ENCODE measurements at regions not wholly inside any gene's neighbourhood (a gene's known extent, or its start where the extent isn't known, plus 50 kb on each side); places are given as distances from the start of the nearest gene placed in this dataset.

- no peak overlapping the region for H3K9ac ChIP-seq (ENCODE audit: control insufficient read depth, extremely low read depth, insufficient read depth, low read length)
- H3K4me2 ChIP-seq (ENCODE audit: control insufficient read depth, extremely low read depth, insufficient read depth, low read depth, low read length), result no peak overlapping the region
- H2AFZ ChIP-seq (ENCODE audit: control insufficient read depth, low read length), result peak overlapping the region; percentile 55
- dilution Hi-C loops (cut with MboI; ENCODE audit: extremely low pct_ligation_motif_present, low sequenced_read_pairs), result no loop called here
- TF ChIP-seq EZH2 (IDR thresholded peaks at IDR 0.05; ENCODE audit: low read length), result no peak
- no peak for TF ChIP-seq CTCF (optimal IDR thresholded peaks at IDR 0.05 in 1 of 3, IDR thresholded peaks at IDR 0.05 in 1 of 3, conservative IDR thresholded peaks at IDR 0.05 in 1 of 3; ENCODE audit: extremely low read depth in 1 of 3, insufficient read depth in 2 of 3, low read length in 3 of 3)
- FAIRE-seq, result peak; percentile 71
- no peaks in the 10 kb centered on the region for H4K20me1 ChIP-seq (ENCODE audit: control insufficient read depth, extremely low read depth, insufficient read depth, low read length)
- H3K9me1 ChIP-seq (ENCODE audit: control insufficient read depth, extremely low read depth, insufficient read depth, low read length), result no peaks in the 10 kb centered on the region
- H3K79me2 ChIP-seq (ENCODE audit: control insufficient read depth, insufficient read depth, low read length), result no peaks in the 10 kb centered on the region
- DNase-seq (ENCODE audit: low read depth, low spot score), result no peak
- H3K4me1 ChIP-seq (ENCODE audit: control insufficient read depth, extremely low read depth, insufficient read depth, low read length), result peaks cover 5% of the 10 kb centered on the region
- no peaks in the 10 kb centered on the region for H3K9me3 ChIP-seq (ENCODE audit: control insufficient read depth, low read depth, low read length)
- H3K36me3 ChIP-seq (ENCODE audit: control insufficient read depth in 2 of 2, extremely low read depth in 1 of 2, insufficient read depth in 2 of 2, low read length in 2 of 2), result no peaks in the 10 kb centered on the region
- no peak overlapping the region for H3K27ac ChIP-seq (ENCODE audit: control insufficient read depth, insufficient read depth, low read length)
- H3K4me3 ChIP-seq (ENCODE audit: control insufficient read depth in 2 of 3, extremely low read depth in 1 of 3, insufficient read depth in 2 of 3, low read depth in 1 of 3, low read length in 3 of 3), result no peak overlapping the region
- no peaks in the 10 kb centered on the region for H3K27me3 ChIP-seq (ENCODE audit: control insufficient read depth, extremely low read depth, insufficient read depth, low read length)
Observed at GRCh38 chr10:21349912-21350286, 175.6 kb downstream of the SKIDA1 start.

GRCh38 chr10:21347785-21348170 lies 177.7 kb downstream of the SKIDA1 start:
- H4K20me1 ChIP-seq (ENCODE audit: control insufficient read depth, extremely low read depth, insufficient read depth, low read length), result no peaks in the 10 kb centered on the region

More at GRCh38 chr10:21347785-21348170, 177.7 kb downstream of the SKIDA1 start:
- H3K36me3 ChIP-seq (ENCODE audit: control insufficient read depth in 2 of 2, extremely low read depth in 1 of 2, insufficient read depth in 2 of 2, low read length in 2 of 2), result no peaks in the 10 kb centered on the region
- TF ChIP-seq CTCF (optimal IDR thresholded peaks at IDR 0.05 in 1 of 3, IDR thresholded peaks at IDR 0.05 in 1 of 3, conservative IDR thresholded peaks at IDR 0.05 in 1 of 3; ENCODE audit: extremely low read depth in 1 of 3, insufficient read depth in 2 of 3, low read length in 3 of 3), result no peak
- no peak for TF ChIP-seq EZH2 (IDR thresholded peaks at IDR 0.05; ENCODE audit: low read length)
- DNase-seq (ENCODE audit: low read depth, low spot score) (no peak), FAIRE-seq (no peak)
- no peak overlapping the region for H3K9ac ChIP-seq (ENCODE audit: control insufficient read depth, extremely low read depth, insufficient read depth, low read length)
- peaks cover 5% of the 10 kb centered on the region for H3K4me1 ChIP-seq (ENCODE audit: control insufficient read depth, extremely low read depth, insufficient read depth, low read length)
- H3K27me3 ChIP-seq (ENCODE audit: control insufficient read depth, extremely low read depth, insufficient read depth, low read length), result no peaks in the 10 kb centered on the region
- H3K9me1 ChIP-seq (ENCODE audit: control insufficient read depth, extremely low read depth, insufficient read depth, low read length), result no peaks in the 10 kb centered on the region
- no peaks in the 10 kb centered on the region for H3K9me3 ChIP-seq (ENCODE audit: control insufficient read depth, low read depth, low read length)
- no peak overlapping the region for H3K4me2 ChIP-seq (ENCODE audit: control insufficient read depth, extremely low read depth, insufficient read depth, low read depth, low read length)
- H3K79me2 ChIP-seq (ENCODE audit: control insufficient read depth, insufficient read depth, low read length), result no peaks in the 10 kb centered on the region
- H3K4me3 ChIP-seq (ENCODE audit: control insufficient read depth in 2 of 3, extremely low read depth in 1 of 3, insufficient read depth in 2 of 3, low read depth in 1 of 3, low read length in 3 of 3), result no peak overlapping the region
- no peak overlapping the region for H2AFZ ChIP-seq (ENCODE audit: control insufficient read depth, low read length)
- H3K27ac ChIP-seq (ENCODE audit: control insufficient read depth, insufficient read depth, low read length), result no peak overlapping the region
- dilution Hi-C loops (cut with MboI; ENCODE audit: extremely low pct_ligation_motif_present, low sequenced_read_pairs), result no loop called here

Measured in keratinocyte (primary cell).